GM12875 (cell line): ENCODE measurements at regions not wholly inside any gene's neighbourhood (a gene's known extent, or its start where the extent isn't known, plus 50 kb on each side); places are given as distances from the start of the nearest gene placed in this dataset.

ENCODE experiments used
- H3K4me3 ChIP-seq: one replicate; pipeline ENCODE4 v1.5.1; 2011; ENCODE audit warnings: low read depth, low read length, control low read depth
- TF ChIP-seq, protein P1 (sequence below): IDR thresholded peaks from 2 replicates; pipeline ENCODE4 v1.5.1; 2011; ENCODE audit warnings: low read depth, mild to moderate bottlenecking, control low read depth, inconsistent platforms, low read length, moderate library complexity, borderline replicate concordance; ENCODE audit not compliant: insufficient read depth

DNA sequence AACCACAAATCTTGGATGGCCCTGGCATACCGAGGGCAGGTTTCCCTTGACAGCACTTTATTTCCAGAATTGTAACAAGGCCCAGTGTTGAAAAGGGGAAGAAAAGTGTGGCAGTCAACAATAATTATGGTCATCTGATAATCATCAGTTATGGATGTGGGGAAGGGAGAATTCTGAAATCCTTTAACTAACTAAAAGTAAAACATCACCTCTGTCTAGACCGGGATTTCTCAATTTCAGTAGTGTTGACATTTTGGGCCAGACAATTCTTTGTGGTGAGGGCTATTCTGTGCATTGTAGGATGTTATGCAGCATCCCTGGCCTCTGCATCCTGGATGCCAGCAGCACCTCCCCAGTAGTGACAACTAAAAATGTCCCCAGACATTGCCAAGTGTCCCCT, 140.4 kb downstream of the PSAT1 start:
- no peak overlapping the region for H3K4me3 ChIP-seq

DNA sequence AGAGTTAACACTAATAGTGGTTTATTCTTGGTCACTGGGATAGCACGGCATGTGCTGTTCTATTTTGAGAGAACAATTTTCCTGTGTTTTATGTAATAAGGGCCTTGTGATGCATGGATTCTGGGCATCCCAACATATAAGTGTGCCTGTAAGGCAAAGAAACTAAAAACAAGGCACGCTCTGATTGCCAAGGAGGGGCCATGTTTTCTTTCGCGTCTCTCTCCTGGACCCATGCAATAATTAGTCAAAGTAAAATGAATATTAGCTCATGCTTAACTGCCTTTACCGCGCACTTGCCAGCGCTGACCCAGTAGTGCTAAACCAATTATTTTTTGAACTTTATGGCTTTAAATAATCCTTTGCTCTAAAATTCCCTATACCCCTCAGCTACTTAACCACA, 140.9 kb downstream of the PSAT1 start:
- TF ChIP-seq, protein P1, sequence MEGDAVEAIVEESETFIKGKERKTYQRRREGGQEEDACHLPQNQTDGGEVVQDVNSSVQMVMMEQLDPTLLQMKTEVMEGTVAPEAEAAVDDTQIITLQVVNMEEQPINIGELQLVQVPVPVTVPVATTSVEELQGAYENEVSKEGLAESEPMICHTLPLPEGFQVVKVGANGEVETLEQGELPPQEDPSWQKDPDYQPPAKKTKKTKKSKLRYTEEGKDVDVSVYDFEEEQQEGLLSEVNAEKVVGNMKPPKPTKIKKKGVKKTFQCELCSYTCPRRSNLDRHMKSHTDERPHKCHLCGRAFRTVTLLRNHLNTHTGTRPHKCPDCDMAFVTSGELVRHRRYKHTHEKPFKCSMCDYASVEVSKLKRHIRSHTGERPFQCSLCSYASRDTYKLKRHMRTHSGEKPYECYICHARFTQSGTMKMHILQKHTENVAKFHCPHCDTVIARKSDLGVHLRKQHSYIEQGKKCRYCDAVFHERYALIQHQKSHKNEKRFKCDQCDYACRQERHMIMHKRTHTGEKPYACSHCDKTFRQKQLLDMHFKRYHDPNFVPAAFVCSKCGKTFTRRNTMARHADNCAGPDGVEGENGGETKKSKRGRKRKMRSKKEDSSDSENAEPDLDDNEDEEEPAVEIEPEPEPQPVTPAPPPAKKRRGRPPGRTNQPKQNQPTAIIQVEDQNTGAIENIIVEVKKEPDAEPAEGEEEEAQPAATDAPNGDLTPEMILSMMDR = no peak
- H3K4me3 ChIP-seq = no peak overlapping the region

More for the DNA sequence above, 140.4 kb downstream of the PSAT1 start:
- TF ChIP-seq, protein P1 = no peak

DNA sequence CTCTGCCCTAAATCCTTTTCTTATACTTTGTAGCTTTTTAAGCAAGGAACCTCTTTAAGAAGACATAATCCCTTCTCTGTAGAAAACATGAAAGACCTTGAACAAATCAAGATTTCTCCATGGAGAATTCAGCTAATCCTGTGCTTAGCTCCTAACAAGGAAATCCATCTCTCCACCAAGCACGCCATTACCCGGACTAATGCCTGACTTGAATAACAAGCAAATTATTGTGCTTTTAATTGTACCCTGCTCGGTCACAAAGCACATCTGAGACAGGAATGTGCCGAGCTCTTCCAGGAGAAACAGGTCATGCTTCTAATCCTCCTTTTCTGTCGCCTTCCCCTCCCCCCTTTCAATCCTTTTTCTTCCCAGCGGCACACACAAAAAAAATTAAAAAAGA, 141.3 kb downstream of the PSAT1 start:
- H3K4me3 ChIP-seq = no peak overlapping the region
- TF ChIP-seq, protein P1 = no peak

DNA sequence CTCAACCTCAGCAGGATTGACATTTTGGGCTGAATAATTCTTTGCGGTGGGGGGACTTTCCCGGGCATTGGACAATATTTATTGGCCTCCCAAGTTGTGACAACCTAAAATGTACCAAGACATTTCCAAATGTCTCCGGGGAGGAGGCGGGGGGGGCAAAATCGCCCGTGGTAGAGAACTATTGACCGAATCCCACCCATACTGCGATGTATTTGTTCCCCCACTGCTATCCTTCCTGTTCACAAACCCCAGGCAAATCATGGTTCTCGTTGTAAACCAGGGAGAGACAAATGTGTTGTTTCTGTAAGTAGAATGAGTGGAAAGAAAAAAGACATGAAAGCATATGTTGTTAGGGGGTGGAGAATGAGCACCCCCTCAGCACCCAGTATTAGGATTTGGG, 141.9 kb downstream of the PSAT1 start:
- TF ChIP-seq, protein P1 = no peak
- no peak overlapping the region for H3K4me3 ChIP-seq

DNA sequence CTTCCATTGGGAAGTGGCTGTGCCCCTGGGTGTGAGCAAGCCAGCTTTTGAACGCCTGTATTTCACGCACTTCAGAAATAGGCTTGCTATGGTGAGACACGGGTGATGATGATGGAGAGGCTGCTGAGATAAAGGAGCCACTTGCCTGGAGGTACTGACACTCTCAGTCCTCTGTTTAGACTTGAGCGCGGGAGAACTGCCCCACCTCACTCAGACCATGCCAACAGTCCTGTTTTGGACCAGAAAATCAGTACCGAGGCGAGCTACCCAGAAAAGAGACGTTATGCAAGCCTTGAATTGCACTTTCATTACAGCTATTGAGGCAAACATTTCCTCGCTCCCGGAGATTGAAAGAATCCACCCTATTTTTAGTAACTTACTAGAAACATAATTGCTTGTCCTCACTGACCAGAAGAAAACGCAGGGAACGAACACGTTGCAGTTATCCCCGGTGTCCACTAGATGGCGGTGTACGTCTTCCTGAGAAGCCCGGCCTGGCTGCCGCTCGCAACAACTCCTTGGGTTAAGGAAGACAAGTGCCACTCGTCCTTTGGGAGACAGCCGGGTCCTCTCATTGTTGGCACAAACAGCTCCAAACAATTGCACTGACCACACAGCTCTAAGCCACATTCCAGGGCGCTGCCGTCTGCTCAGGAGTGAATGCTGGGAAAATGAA, 142.4 kb downstream of the PSAT1 start:
- TF ChIP-seq, protein P1 = peak; percentile 92
- H3K4me3 ChIP-seq = no peak overlapping the region

DNA sequence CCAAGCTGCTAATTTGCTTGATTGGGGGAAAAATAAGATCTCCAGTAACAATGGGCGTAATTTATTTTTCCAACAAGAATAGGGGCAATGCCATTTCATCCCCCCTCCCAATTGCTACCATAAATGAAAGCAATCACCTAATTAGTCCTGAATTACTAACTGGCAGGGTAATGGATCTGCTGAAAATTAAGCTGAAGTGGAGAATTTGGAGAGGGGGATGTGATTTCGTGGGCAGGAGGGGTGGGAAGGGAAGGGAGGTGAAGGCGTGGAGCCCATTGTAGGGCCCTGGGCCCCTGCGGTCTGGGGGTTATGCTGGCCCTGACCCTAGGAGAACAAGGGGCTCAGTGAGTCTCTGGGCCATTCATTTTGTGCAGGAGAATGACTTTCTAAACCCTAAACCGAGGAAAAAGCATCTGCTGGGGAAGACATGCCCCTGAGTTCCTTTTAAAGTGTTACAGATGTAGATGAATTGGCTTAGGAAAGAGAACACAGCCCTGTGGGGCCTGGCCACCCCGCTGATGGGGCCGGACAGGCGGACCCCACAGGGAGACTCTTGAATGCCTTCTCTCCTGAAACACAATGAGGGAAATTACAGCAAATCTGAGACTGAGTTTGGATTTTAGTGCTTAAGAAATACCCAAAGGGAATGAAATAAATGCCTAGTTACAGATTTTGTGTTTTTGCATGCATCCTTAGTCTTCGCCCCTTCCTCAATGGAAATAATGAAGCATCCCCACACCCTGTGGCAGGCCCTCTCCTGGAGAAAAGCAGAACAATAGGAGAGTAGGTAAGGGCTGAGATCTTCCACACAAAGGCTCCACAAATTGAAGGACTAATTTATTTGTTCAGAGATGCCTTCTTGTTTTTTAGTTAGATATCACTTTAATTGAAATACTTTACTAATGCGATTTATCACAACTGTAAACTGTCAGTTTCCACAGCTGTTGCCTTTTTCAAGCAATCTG, 143.2 kb downstream of the PSAT1 start:
- TF ChIP-seq, protein P1 = no peak
- no peak overlapping the region for H3K4me3 ChIP-seq
